A673 (cell line): ENCODE measurements at regions not wholly inside any gene's neighbourhood (a gene's known extent, or its start where the extent isn't known, plus 50 kb on each side); places are given as distances from the start of the nearest gene placed in this dataset.

Source experiments
- CTCF ChIP-seq: fragments of 300-800, 200-600 bp; sonication (generic); conservative IDR thresholded peaks from 2 replicates; pipeline ENCODE4 v1.5.1; 2017; ENCODE audit warnings: low read depth, mild to moderate bottlenecking, antibody characterized with exemption, low read length, moderate library complexity, mixed read lengths
- EZH2 ChIP-seq: fragments of 200-600 bp; sonication (generic); IDR thresholded peaks from 2 replicates; pipeline ENCODE4 v1.6.1; 2017; ENCODE audit warnings: borderline replicate concordance, low read depth, mild to moderate bottlenecking, mixed read lengths, antibody characterized with exemption, low read length; ENCODE audit not compliant: poor library complexity, severe bottlenecking

GRCh38 chr4:148694702-148695101, 252.5 kb upstream of the NR3C2 start:
- no peak for TF ChIP-seq CTCF
- TF ChIP-seq EZH2 = no peak
